PC-3 (cell line): ENCODE measurements at regions not wholly inside any gene's neighbourhood (a gene's known extent, or its start where the extent isn't known, plus 50 kb on each side); places are given as distances from the start of the nearest gene placed in this dataset.

Source experiments
- ATAC-seq: fragments of 200-7000 bp; cut with Tn5 transposase; 2 replicates; pipeline ENCODE4 v1.9.1; 2020; ENCODE audit warnings: mild to moderate bottlenecking, moderate library complexity
- BruUV-seq: library from RNA; stranded (reverse); fragments of 400-500 nt; replicated peaks from 2 replicates; lab custom pipeline; 2021; lab: Mats Ljungman, UMichigan
- CTCF ChIA-PET: fragments of 300-600 bp; sonication (Branson Sonifier 250); formaldehyde crosslinking; loops from one replicate; lab custom pipeline; 2022; ENCODE audit warnings: antibody characterized with exemption; lab: Charles Lee
- POLR2A ChIA-PET: fragments of 300-600 bp; sonication (Branson Sonifier 250); formaldehyde crosslinking; loops from one replicate; lab custom pipeline; 2022; ENCODE audit warnings: antibody characterized with exemption; ENCODE audit not compliant: unreplicated experiment; lab: Charles Lee
- DNase-seq: peaks from one replicate; pipeline ENCODE4 v3.0.0-alpha.2; 2015
- H2AFZ ChIP-seq: fragments of 300-600 bp; sonication (generic); 2 replicates; pipeline ENCODE4 v1.6.0; 2016; ENCODE audit warnings: antibody characterized with exemption, low read length
- H3F3A ChIP-seq: fragments of 300-600 bp; sonication (generic); one replicate; pipeline ENCODE4 v1.6.0; 2017; ENCODE audit warnings: antibody characterized with exemption, low read length, control low read depth, mild to moderate bottlenecking; ENCODE audit not compliant: unreplicated experiment
- H3K27ac ChIP-seq: fragments of 300-600 bp; sonication (generic); 2 replicates; pipeline ENCODE4 v1.5.1; 2016; ENCODE audit warnings: mild to moderate bottlenecking, low read length
- H3K27me3 ChIP-seq: fragments of 300-600 bp; sonication (generic); 2 replicates; pipeline ENCODE4 v1.6.1; 2016; ENCODE audit warnings: low read length, mixed read lengths
- H3K36me3 ChIP-seq: fragments of 300-600 bp; sonication (generic); 2 replicates; pipeline ENCODE4 v1.6.1; 2016; ENCODE audit warnings: low read depth, mixed run types, low read length, mixed read lengths
- H3K4me1 ChIP-seq: fragments of 300-600 bp; sonication (generic); 2 replicates; pipeline ENCODE4 v1.5.1; 2016; ENCODE audit warnings: low read length; ENCODE audit not compliant: insufficient read depth
- H3K4me2 ChIP-seq: fragments of 300-600 bp; sonication (generic); 2 replicates; pipeline ENCODE4 v1.6.0; 2016; ENCODE audit warnings: low read length
- H3K4me3 ChIP-seq: fragments of 300-600 bp; sonication (generic); 2 replicates; pipeline ENCODE4 v1.5.1; 2016; ENCODE audit warnings: mild to moderate bottlenecking, low read length, mixed read lengths
- H3K79me2 ChIP-seq: fragments of 300-600 bp; sonication (generic); 2 replicates; pipeline ENCODE4 v1.6.1; 2017; ENCODE audit warnings: low read length, mixed read lengths
- H3K9ac ChIP-seq: fragments of 300-600 bp; sonication (generic); 2 replicates; pipeline ENCODE4 v1.6.0; 2016; ENCODE audit warnings: mild to moderate bottlenecking, low read length
- H3K9me2 ChIP-seq: fragments of 300-600 bp; sonication (generic); replicated peaks from 2 replicates; pipeline ENCODE4 v1.6.1; 2016; ENCODE audit warnings: mixed run types, low read length, mixed read lengths
- H3K9me3 ChIP-seq: fragments of 300-600 bp; sonication (generic); 2 replicates; pipeline ENCODE4 v1.6.1; 2016; ENCODE audit warnings: low read length, mixed read lengths
- H4K20me1 ChIP-seq: fragments of 300-600 bp; sonication (generic); 2 replicates; pipeline ENCODE4 v1.6.1; 2016; ENCODE audit warnings: low read length, mixed read lengths
- EZH2 ChIP-seq: fragments of 300-600 bp; sonication (generic); IDR thresholded peaks from one replicate; pipeline ENCODE4 v1.6.1; 2017; ENCODE audit warnings: antibody characterized with exemption, mild to moderate bottlenecking, low read length; ENCODE audit not compliant: unreplicated experiment
- EZH2phosphoT487 ChIP-seq: fragments of 300-600 bp; sonication (generic); IDR thresholded peaks from 2 replicates; pipeline ENCODE4 v1.6.1; 2018; ENCODE audit warnings: mild to moderate bottlenecking, antibody characterized with exemption, low read length, borderline replicate concordance
- intact Hi-C: fragments of 100-400 bp; cut with micrococcal nuclease; formaldehyde crosslinking; loops from 2 replicates; pipeline ENCODE4 v1.9.0; 2023
- TF ChIP-seq, protein P1 (sequence below): fragments of 300-600 bp; sonication (generic); conservative IDR thresholded peaks from 2 replicates; pipeline ENCODE4 v1.5.1; 2017; ENCODE audit warnings: antibody characterized with exemption, low read depth, mild to moderate bottlenecking, low read length

DNA sequence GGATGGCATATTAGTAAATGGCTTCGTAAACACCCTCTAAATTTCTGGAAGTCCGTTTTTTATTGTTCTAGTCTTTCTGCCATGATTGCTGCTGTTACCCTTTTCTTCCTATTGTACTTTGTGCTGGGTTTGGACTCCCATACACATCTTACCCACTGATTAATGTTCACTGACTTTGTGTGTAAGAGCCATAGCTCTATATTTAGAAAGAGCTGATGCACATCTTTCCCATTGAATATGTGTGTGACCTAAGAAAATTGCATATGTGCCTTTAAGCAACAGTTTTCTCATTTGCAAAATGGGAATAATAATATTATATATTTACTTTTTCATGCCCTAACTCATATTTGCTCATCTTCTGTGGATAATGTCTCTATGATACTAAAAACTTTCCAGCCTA lies 135.8 kb upstream of the DLX6 start:
- Histone ChIP-seq H3K4me3 (no peak overlapping the region), H3K27ac (no peak overlapping the region), H3K79me2 (no peaks in the 10 kb centered on the region), H3K9ac (no peak overlapping the region), H3K9me3 (no peaks in the 10 kb centered on the region), H3K4me2 (no peak overlapping the region), H2AFZ (no peak overlapping the region), H3K4me1 (no peaks in the 10 kb centered on the region), H3F3A (no peaks in the 10 kb centered on the region), H3K27me3 (no peaks in the 10 kb centered on the region), H3K9me2 (no peaks in the 10 kb centered on the region), H4K20me1 (no peaks in the 10 kb centered on the region), H3K36me3 (no peaks in the 10 kb centered on the region)
- CTCF ChIA-PET, result no interaction called here
- no TSS peak for BruUV-seq
- intact Hi-C loops, result no loop called here
- ATAC-seq (no peak), DNase-seq (no peak)
- TF ChIP-seq, protein P1, sequence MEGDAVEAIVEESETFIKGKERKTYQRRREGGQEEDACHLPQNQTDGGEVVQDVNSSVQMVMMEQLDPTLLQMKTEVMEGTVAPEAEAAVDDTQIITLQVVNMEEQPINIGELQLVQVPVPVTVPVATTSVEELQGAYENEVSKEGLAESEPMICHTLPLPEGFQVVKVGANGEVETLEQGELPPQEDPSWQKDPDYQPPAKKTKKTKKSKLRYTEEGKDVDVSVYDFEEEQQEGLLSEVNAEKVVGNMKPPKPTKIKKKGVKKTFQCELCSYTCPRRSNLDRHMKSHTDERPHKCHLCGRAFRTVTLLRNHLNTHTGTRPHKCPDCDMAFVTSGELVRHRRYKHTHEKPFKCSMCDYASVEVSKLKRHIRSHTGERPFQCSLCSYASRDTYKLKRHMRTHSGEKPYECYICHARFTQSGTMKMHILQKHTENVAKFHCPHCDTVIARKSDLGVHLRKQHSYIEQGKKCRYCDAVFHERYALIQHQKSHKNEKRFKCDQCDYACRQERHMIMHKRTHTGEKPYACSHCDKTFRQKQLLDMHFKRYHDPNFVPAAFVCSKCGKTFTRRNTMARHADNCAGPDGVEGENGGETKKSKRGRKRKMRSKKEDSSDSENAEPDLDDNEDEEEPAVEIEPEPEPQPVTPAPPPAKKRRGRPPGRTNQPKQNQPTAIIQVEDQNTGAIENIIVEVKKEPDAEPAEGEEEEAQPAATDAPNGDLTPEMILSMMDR, result no peak
- TF ChIP-seq EZH2phosphoT487, result no peak
- no peak for TF ChIP-seq EZH2
- POLR2A ChIA-PET, result no interaction called here

DNA sequence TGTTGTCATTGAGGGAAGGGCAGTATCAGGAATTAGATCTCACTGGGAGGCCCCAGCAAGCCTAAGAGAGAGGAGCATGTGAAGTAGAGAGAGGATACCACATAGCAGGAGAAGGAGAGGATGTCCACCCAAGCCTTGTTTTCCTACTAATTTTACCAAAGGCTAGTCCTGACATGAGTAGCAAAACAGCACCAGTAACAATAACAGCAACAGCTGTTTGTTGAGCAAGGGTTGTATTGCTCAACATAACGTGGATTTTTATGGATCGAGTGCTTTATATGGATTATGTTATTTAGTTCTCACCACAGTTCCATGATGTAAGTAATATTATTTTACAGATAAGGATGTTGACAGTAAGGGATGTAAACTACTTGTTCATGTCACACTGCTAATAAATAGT lies 135.2 kb upstream of the DLX6 start:
- H3K27ac ChIP-seq, result no peak overlapping the region
- H3F3A ChIP-seq, result no peaks in the 10 kb centered on the region
- H3K4me2 ChIP-seq, result no peak overlapping the region
- no peak overlapping the region for H3K9ac ChIP-seq
- H3K9me3 ChIP-seq, result no peaks in the 10 kb centered on the region
- intact Hi-C loops, result no loop called here
- H3K27me3 ChIP-seq, result no peaks in the 10 kb centered on the region
- no peak for ATAC-seq
- H3K9me2 ChIP-seq, result no peaks in the 10 kb centered on the region
- TF ChIP-seq EZH2phosphoT487 (no peak), EZH2 (no peak)
- TF ChIP-seq, protein P1, result no peak
- no peak overlapping the region for H2AFZ ChIP-seq
- no peaks in the 10 kb centered on the region for H3K36me3 ChIP-seq
- H3K4me1 ChIP-seq, result no peaks in the 10 kb centered on the region
- CTCF ChIA-PET, result no interaction called here
- POLR2A ChIA-PET, result no interaction called here
- no peak overlapping the region for H3K4me3 ChIP-seq
- no TSS peak for BruUV-seq
- no peaks in the 10 kb centered on the region for H4K20me1 ChIP-seq
- DNase-seq, result no peak
- no peaks in the 10 kb centered on the region for H3K79me2 ChIP-seq

DNA sequence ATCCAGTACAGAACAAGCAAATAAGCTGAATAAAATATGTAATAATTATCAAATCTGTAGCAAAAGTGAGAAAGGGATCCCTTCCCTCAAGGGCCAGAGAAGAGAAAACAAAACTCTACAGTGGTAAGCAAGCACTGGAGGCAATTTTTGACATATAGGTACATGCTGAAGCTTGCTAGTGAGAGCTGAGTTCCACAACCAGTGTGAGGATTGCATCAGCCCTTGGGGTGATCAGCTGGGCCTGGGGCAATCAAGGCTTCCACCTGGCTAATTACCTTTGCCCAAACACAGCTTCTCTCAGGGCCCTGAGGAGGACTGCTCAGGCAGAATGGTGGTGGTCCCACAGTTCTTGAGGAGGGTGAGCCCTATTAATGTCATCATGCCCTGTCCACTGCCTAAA lies 134.4 kb upstream of the DLX6 start:
- ATAC-seq (no peak), DNase-seq (no peak)
- no peak overlapping the region for H3K4me3 ChIP-seq
- CTCF ChIA-PET, result no interaction called here
- H3F3A ChIP-seq, result no peaks in the 10 kb centered on the region
- no peak overlapping the region for H3K4me2 ChIP-seq
- H3K9me2 ChIP-seq, result no peaks in the 10 kb centered on the region
- no peaks in the 10 kb centered on the region for H3K79me2 ChIP-seq
- BruUV-seq, result no TSS peak
- H3K27ac ChIP-seq, result no peak overlapping the region
- no peaks in the 10 kb centered on the region for H3K4me1 ChIP-seq
- no peak overlapping the region for H3K9ac ChIP-seq
- no peaks in the 10 kb centered on the region for H3K9me3 ChIP-seq
- H2AFZ ChIP-seq, result no peak overlapping the region
- intact Hi-C loops, result no loop called here
- POLR2A ChIA-PET, result no interaction called here
- H4K20me1 ChIP-seq, result no peaks in the 10 kb centered on the region
- TF ChIP-seq EZH2 (no peak), EZH2phosphoT487 (no peak)
- TF ChIP-seq, protein P1, result no peak
- H3K27me3 ChIP-seq, result no peaks in the 10 kb centered on the region
- H3K36me3 ChIP-seq, result no peaks in the 10 kb centered on the region
